ENCODE measurements at regions not wholly inside any gene's neighbourhood (a gene's known extent, or its start where the extent isn't known, plus 50 kb on each side); places are given as distances from the start of the nearest gene placed in this dataset.

DNA sequence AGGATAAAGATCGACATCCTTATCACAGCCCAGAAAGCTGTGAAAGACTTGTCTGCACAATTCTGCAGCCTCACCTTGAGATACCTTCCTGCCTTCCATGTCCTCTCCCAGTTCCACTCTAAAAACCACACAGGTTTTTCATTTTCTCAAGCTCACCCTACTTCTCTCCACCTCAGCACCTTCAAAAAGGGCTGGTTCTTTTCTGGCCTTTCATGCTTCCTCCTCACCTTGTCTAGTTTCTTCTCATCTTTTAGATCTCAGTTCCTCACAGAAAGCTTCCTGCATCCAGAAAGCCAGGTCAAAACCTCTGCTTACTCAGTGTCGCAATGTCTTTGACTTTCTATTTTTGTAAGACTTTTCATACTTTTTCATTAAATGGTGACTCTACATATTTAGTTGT lies 140.2 kb upstream of the STT3B start:
- no peak overlapping the region for H3K4me3 Mint-ChIP-seq
- no peaks in the 10 kb centered on the region for H3K4me1 Mint-ChIP-seq (ENCODE audit: low read depth)
- no peaks in the 10 kb centered on the region; the same call in 1 of the 2 replicates for H3K9me3 Mint-ChIP-seq
- no peak overlapping the region for H3K27ac Mint-ChIP-seq
- DNase-seq, result no peak
- TF ChIP-seq, protein P1, sequence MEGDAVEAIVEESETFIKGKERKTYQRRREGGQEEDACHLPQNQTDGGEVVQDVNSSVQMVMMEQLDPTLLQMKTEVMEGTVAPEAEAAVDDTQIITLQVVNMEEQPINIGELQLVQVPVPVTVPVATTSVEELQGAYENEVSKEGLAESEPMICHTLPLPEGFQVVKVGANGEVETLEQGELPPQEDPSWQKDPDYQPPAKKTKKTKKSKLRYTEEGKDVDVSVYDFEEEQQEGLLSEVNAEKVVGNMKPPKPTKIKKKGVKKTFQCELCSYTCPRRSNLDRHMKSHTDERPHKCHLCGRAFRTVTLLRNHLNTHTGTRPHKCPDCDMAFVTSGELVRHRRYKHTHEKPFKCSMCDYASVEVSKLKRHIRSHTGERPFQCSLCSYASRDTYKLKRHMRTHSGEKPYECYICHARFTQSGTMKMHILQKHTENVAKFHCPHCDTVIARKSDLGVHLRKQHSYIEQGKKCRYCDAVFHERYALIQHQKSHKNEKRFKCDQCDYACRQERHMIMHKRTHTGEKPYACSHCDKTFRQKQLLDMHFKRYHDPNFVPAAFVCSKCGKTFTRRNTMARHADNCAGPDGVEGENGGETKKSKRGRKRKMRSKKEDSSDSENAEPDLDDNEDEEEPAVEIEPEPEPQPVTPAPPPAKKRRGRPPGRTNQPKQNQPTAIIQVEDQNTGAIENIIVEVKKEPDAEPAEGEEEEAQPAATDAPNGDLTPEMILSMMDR (IDR thresholded peaks at IDR 0.05), result no peak
- peaks cover under 1% of the 10 kb centered on the region; the same call in 1 of the 2 replicates for H3K36me3 Mint-ChIP-seq (ENCODE audit: low read depth)
- H3K27me3 Mint-ChIP-seq (ENCODE audit: insufficient read depth), result no peaks in the 10 kb centered on the region

DNA sequence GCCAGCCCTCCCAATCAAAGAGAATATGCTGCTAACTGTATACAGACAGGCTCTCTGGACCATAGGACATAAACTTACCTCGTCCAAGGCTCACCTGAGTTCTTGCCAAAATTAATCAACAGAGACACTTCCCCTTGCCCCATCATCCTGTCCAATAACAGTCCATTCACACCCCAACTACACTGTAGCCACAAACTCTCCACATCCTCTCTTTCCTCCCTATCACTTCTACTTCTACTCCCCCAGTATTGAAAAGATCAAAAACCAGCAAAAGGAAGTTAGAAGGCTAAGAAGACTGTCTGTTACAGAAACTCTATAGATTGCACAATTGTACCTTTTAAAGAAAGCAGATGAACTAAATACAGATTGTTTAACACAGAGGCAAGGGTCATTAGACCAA lies 133.5 kb upstream of the STT3B start:
- H3K4me3 Mint-ChIP-seq, result no peak overlapping the region
- no peaks in the 10 kb centered on the region for H3K4me1 Mint-ChIP-seq (ENCODE audit: low read depth)

DNA sequence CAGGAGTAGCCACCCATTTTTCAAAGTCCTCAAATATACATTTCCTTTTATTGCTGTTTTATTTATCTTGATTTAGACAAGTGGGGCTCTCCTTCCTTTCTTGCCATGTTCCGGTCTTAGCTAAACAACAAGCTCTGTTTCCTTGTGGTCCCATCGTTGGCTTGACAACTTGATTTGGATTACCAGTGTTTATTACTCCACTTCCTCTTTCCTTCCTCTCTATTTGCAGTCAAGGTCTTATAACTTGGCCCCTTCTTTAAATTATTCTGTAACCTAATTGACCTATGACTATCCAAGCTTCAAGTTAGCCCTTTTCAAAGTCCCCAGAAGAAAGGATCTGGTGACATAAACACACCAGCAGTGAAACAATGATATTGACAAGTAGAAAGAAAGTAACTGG lies 130.6 kb upstream of the STT3B start:
- H3K27ac Mint-ChIP-seq, result no peak overlapping the region
- DNase-seq, result no peak
- TF ChIP-seq, protein P1 (IDR thresholded peaks at IDR 0.05), result no peak
- H3K4me3 Mint-ChIP-seq, result no peak overlapping the region
- H3K9me3 Mint-ChIP-seq, result no peaks in the 10 kb centered on the region
- H3K4me1 Mint-ChIP-seq (ENCODE audit: low read depth), result peaks cover 26% of the 10 kb centered on the region
- peaks cover 6% of the 10 kb centered on the region; the same call in 1 of the 2 replicates for H3K27me3 Mint-ChIP-seq (ENCODE audit: insufficient read depth)
- no peaks in the 10 kb centered on the region for H3K36me3 Mint-ChIP-seq (ENCODE audit: low read depth)

More for the DNA sequence above, 133.5 kb upstream of the STT3B start:
- H3K36me3 Mint-ChIP-seq (ENCODE audit: low read depth), result no peaks in the 10 kb centered on the region
- no peak for DNase-seq
- peaks cover 6% of the 10 kb centered on the region; the same call in 1 of the 2 replicates for H3K27me3 Mint-ChIP-seq (ENCODE audit: insufficient read depth)
- H3K9me3 Mint-ChIP-seq, result no peaks in the 10 kb centered on the region
- no peak overlapping the region for H3K27ac Mint-ChIP-seq
- TF ChIP-seq, protein P1 (IDR thresholded peaks at IDR 0.05), result no peak

DNA sequence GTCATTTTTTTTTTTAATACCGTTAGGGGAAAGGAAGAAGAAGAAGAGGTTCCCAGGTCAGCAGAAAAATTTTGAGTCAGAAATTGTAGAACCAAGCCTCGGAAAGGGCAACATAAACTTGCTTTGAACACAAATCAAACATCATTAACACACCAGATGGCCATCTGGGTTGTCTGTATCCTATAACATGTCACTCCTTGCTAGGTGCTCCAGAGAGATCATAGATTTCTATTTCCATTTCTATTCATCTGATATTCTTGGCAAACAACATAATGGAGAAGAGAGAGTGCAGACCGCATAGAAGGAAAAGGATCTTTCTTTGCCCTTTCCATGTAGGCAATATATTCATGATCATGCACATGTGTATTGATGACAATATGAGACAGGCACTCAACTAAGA lies 129.5 kb upstream of the STT3B start:
- no peaks in the 10 kb centered on the region for H3K36me3 Mint-ChIP-seq (ENCODE audit: low read depth)
- H3K4me3 Mint-ChIP-seq, result no peak overlapping the region
- no peak for DNase-seq
- TF ChIP-seq, protein P1 (IDR thresholded peaks at IDR 0.05), result no peak
- no peak overlapping the region for H3K27ac Mint-ChIP-seq
- H3K27me3 Mint-ChIP-seq (ENCODE audit: insufficient read depth), result peaks cover 6% of the 10 kb centered on the region; the same call in 1 of the 2 replicates
- peaks cover 34% of the 10 kb centered on the region for H3K4me1 Mint-ChIP-seq (ENCODE audit: low read depth)
- H3K9me3 Mint-ChIP-seq, result no peaks in the 10 kb centered on the region

DNA sequence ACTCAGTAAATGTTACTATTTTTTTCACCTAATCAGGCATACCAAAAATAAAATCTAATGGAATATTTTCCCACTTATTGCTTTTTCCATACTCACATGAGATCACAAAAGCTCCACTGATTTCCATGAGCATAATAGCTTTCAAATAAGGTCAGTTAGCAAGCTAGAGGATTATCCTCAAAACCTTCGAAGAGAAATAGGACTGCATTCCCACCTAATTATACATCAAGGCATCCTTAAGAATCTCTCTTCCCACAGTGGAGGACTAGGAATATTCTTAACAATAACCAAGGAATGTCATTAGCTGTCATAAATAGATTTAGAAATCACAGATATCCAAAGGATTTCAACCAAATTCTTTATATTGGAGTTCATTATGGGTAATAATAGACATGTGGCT lies 127.9 kb upstream of the STT3B start:
- no peak overlapping the region for H3K4me3 Mint-ChIP-seq
- H3K27ac Mint-ChIP-seq, result no peak overlapping the region
- TF ChIP-seq, protein P1 (IDR thresholded peaks at IDR 0.05), result no peak
- no peaks in the 10 kb centered on the region for H3K36me3 Mint-ChIP-seq (ENCODE audit: low read depth)
- H3K9me3 Mint-ChIP-seq, result no peaks in the 10 kb centered on the region
- peaks cover 38% of the 10 kb centered on the region for H3K4me1 Mint-ChIP-seq (ENCODE audit: low read depth)
- 0 out of 2 replicates have a peak, but pooled peaks cover 2% of the 10 kb centered on the region for H3K27me3 Mint-ChIP-seq (ENCODE audit: insufficient read depth)
- peak; percentile 10 for DNase-seq

DNA sequence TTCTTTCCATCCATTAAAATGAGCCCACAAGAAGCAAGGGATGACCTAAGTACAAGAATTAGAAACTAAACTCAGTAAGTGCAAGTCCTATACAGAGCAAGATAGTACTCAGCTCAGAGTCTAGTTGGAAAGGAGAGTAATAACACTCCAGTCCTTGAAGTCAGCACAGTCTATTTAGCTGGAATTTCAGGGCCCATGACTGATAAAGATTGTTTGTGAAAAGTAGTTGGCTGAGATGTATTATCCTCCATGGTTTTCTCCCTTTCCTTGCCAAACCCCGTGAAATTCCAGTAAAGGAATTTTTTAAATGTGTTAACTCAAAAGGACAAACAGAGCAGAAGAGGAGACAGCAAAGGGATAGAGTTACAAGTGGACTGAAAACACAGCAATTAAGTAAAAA lies 127.2 kb upstream of the STT3B start:
- no peak for DNase-seq
- Mint-ChIP-seq H3K27me3 (ENCODE audit: insufficient read depth) (0 out of 2 replicates have a peak, but pooled peaks cover 2% of the 10 kb centered on the region), H3K4me1 (ENCODE audit: low read depth) (peaks cover 45% of the 10 kb centered on the region), H3K4me3 (no peak overlapping the region), H3K36me3 (ENCODE audit: low read depth) (no peaks in the 10 kb centered on the region), H3K27ac (no peak overlapping the region), H3K9me3 (no peaks in the 10 kb centered on the region)
- TF ChIP-seq, protein P1 (IDR thresholded peaks at IDR 0.05), result no peak
